ENCODE measurements at regions not wholly inside any gene's neighbourhood (a gene's known extent, or its start where the extent isn't known, plus 50 kb on each side); places are given as distances from the start of the nearest gene placed in this dataset.
"Not testable (repeated sequence)": the region's sequence is repeated elsewhere in the genome, so short reads cannot be mapped to it uniquely, and the experiment has no call there.

DNA sequence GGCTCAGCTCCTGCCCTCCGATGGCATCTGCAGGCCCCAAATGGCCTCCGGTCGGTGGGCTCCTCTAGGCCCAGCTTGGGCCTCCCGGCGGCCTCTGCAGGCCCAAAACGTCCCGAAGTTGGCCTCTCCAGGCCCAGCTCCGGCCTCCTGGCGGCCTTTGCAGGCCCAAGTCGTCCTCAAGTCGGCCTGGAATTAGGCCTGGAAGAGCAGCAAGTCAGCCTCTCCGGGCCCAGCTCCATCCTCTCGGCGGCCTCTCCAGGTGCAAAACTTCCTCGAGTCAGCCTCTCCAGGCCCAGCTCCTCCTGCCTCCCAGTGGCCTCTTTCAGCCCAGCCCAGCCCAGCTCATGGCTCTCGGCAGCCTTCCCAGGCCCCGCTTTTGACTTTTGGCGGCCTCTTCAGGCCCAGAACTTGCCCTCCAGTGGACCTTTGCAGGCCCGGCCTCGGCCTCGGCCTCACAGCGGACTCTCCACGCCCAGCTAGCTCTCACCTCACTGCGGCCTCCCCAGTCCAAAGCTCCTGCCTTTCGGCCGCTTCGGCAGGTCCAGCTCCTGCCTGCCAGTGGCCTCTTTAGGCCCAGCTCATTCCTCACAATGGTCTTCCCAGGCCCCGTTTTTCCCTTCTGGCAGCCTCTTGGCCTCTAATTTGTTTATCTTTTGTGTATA is 357.3 kb downstream of the ZNF37A start:
- TF ChIP-seq YY1 (IDR thresholded peaks at IDR 0.05; ENCODE audit: insufficient read depth, insufficient read length); ZNF274 (IDR thresholded peaks at IDR 0.05; ENCODE audit: low read depth, low read length); SUZ12 (IDR thresholded peaks at IDR 0.05; ENCODE audit: extremely low read depth, insufficient read depth, insufficient read length): not testable (repeated sequence)
